ENCODE measurements at regions not wholly inside any gene's neighbourhood (a gene's known extent, or its start where the extent isn't known, plus 50 kb on each side); places are given as distances from the start of the nearest gene placed in this dataset.

- TF ChIP-seq CTCF (IDR thresholded peaks at IDR 0.05) (no peak), POLR2AphosphoS5 (IDR thresholded peaks at IDR 0.05) (no peak), POLR2A (IDR thresholded peaks at IDR 0.05) (no peak)
These were observed 219.9 kb upstream of the PROK2 start for GRCh38 chr3:72004749-72005292.

Data from gastroesophageal sphincter (tissue), 3 donors.